Fibroblast of mammary gland (primary cell): ENCODE measurements at regions not wholly inside any gene's neighbourhood (a gene's known extent, or its start where the extent isn't known, plus 50 kb on each side); places are given as distances from the start of the nearest gene placed in this dataset.

Experiments
- DNase-seq: peaks from one replicate; pipeline ENCODE4 v3.0.0-alpha.2; 2010; ENCODE audit warnings: low read depth
- H3K4me3 ChIP-seq: 2 replicates; pipeline ENCODE4 v1.5.1; 2011; ENCODE audit warnings: low read depth, mild to moderate bottlenecking, low read length, moderate library complexity; ENCODE audit not compliant: control insufficient read depth
- TF ChIP-seq, protein P1 (sequence below): conservative IDR thresholded peaks from 2 replicates; pipeline ENCODE4 v1.5.1; 2011; ENCODE audit warnings: low read depth, low read length, inconsistent platforms; ENCODE audit not compliant: control insufficient read depth, insufficient read depth

GRCh38 chr4:89482251-89482650, 174.7 kb upstream of the GPRIN3 start:
- TF ChIP-seq, protein P1, sequence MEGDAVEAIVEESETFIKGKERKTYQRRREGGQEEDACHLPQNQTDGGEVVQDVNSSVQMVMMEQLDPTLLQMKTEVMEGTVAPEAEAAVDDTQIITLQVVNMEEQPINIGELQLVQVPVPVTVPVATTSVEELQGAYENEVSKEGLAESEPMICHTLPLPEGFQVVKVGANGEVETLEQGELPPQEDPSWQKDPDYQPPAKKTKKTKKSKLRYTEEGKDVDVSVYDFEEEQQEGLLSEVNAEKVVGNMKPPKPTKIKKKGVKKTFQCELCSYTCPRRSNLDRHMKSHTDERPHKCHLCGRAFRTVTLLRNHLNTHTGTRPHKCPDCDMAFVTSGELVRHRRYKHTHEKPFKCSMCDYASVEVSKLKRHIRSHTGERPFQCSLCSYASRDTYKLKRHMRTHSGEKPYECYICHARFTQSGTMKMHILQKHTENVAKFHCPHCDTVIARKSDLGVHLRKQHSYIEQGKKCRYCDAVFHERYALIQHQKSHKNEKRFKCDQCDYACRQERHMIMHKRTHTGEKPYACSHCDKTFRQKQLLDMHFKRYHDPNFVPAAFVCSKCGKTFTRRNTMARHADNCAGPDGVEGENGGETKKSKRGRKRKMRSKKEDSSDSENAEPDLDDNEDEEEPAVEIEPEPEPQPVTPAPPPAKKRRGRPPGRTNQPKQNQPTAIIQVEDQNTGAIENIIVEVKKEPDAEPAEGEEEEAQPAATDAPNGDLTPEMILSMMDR = peak; percentile 34
- no peak overlapping the region for H3K4me3 ChIP-seq
- peak; percentile 65 for DNase-seq

- H3K4me3 ChIP-seq = no peak overlapping the region
Observed at GRCh38 chr4:89469930-89470375, 162.4 kb upstream of the GPRIN3 start.

GRCh38 chr4:89469516-89469915, 161.9 kb upstream of the GPRIN3 start:
- TF ChIP-seq, protein P1 = no peak
- H3K4me3 ChIP-seq = no peak overlapping the region
- no peak for DNase-seq

More at GRCh38 chr4:89469930-89470375, 162.4 kb upstream of the GPRIN3 start:
- TF ChIP-seq, protein P1 = no peak
- DNase-seq = peak; percentile 99

DNA sequence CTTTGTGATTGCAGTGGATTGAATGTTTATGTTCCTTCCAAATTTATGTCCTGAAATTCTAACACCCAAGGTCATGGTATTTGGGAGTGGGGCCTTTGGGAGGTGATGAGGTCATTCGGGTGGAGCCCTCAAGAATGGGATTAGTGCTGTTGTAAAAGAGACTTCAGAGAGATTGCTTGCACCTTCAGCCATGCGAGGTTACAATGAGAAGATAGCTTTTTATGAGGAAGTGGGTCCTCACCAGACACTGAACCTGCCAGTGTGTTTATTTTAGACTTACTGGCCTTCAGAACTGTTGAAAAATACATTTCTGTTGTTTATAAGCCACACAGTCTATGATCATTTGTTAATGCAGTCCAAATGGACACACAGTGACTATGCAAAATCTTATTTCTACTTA, 161.0 kb upstream of the GPRIN3 start:
- TF ChIP-seq, protein P1 = no peak
- DNase-seq = peak; percentile 26
- H3K4me3 ChIP-seq = no peak overlapping the region

DNA sequence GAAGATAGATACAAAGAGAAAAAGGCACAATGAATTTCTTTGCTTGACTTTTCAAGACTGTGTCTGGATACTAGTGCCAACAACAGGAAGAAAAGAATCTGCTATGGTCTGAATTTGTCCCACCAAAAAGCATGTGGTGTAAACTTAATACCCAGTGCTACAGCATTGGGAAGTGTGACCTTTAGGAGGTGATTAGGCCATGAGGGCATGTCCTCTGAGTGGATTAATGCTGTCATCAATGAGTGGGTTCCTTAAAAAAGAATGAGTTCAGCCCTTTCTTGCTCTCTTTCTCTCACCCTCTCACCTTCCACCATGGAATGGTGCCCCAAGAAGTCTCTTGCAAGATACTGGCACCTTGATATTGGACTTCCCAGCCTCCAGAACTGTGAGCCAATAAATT, 155.7 kb upstream of the GPRIN3 start:
- DNase-seq = no peak
- TF ChIP-seq, protein P1 = no peak
- no peak overlapping the region for H3K4me3 ChIP-seq

DNA sequence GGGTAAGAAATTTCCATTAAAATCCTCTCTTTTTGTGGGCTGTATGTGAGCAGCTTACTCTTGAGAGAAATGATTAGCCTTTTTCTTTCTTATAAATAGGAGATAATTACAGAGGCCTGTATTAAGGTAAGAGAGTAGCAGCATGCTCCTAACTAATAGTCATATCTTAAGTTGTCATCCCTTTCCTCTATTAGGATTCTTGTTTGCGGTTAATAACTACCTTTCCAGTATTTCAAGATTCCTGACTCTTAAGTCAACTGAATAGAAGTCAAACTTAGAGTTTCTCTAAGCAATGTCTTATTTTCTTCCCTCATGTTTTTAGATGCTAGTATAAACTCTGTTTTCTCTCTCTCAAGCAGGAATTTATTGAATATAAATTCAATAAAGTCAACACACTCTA, 139.9 kb upstream of the GPRIN3 start:
- DNase-seq = no peak
- H3K4me3 ChIP-seq = no peak overlapping the region
- TF ChIP-seq, protein P1 = no peak

DNA sequence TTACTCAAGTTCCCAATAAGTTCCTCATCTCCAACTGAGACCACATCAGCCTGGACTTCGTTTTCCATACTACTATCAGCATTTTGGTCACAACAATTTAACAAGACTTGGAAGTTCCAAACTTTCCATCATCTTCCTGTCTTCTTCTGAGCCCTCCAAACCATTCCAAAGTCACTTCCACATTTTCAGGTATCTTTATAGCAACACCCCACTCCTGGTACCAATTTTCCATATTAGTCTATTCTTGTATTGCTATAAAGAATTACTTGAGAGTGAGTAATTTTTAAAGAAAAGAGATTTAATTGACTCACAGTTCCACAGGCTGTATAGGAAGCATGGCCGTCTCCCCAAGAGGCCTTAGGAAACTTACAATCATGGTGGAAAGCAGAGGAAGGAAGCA, 138.6 kb upstream of the GPRIN3 start:
- TF ChIP-seq, protein P1 = no peak
- H3K4me3 ChIP-seq = no peak overlapping the region
- no peak for DNase-seq
